Fibroblast of the aortic adventitia (primary cell): ENCODE measurements at regions not wholly inside any gene's neighbourhood (a gene's known extent, or its start where the extent isn't known, plus 50 kb on each side); places are given as distances from the start of the nearest gene placed in this dataset.

Experiments used
- DNase-seq: peaks from one replicate; pipeline ENCODE4 v3.0.0-alpha.2; 2010; ENCODE audit warnings: low read depth
- H3K4me3 ChIP-seq: 2 replicates; pipeline ENCODE4 v1.5.1; 2011; ENCODE audit warnings: low read depth, mild to moderate bottlenecking, control low read depth, low read length, moderate library complexity
- TF ChIP-seq, protein P1 (sequence below): IDR thresholded peaks from 2 replicates; pipeline ENCODE4 v1.5.1; 2011; ENCODE audit warnings: mild to moderate bottlenecking, low read length, control low read depth, inconsistent platforms; ENCODE audit not compliant: insufficient read depth

DNA sequence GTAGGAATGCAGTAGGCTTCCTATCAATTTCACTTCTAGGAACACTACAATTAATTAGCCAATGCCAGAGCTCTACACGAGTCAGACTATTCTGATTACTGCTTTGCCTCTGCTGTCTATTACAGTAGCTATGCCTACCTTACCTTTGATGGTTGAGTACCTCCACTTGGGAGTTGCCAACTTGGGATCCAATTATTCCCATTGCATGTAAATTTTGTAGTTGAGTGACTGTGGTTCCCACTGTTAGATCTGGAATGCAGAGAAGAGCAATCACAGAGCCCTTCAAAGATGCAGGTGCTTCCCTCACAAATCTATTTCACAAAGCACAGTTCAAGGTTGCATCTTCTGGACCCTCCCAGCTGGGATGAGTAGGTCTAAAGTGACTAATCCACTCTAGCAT is 62.9 kb upstream of the AASS start:
- no peak for DNase-seq
- TF ChIP-seq, protein P1, sequence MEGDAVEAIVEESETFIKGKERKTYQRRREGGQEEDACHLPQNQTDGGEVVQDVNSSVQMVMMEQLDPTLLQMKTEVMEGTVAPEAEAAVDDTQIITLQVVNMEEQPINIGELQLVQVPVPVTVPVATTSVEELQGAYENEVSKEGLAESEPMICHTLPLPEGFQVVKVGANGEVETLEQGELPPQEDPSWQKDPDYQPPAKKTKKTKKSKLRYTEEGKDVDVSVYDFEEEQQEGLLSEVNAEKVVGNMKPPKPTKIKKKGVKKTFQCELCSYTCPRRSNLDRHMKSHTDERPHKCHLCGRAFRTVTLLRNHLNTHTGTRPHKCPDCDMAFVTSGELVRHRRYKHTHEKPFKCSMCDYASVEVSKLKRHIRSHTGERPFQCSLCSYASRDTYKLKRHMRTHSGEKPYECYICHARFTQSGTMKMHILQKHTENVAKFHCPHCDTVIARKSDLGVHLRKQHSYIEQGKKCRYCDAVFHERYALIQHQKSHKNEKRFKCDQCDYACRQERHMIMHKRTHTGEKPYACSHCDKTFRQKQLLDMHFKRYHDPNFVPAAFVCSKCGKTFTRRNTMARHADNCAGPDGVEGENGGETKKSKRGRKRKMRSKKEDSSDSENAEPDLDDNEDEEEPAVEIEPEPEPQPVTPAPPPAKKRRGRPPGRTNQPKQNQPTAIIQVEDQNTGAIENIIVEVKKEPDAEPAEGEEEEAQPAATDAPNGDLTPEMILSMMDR, result no peak
- H3K4me3 ChIP-seq, result no peak overlapping the region

DNA sequence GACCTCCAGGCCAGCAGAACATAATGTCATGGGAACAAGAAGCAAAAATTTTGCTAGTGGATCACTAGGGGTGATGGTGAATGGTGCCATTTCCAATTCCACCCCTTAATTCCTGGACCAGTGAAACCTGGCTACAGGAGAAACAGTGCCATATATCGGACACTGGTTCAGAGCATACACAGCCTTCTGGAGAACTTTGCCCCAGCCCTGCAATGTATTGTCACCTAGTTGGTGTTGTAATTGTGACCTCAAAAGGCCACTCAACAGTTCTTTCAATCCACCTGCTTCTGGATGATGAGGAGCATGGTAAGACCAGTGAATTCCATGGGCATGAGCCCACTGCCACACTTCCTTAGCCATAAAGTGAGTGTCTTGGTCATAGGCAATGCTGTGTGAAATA is 59.8 kb upstream of the AASS start:
- no peak for DNase-seq
- TF ChIP-seq, protein P1, result no peak
- no peak overlapping the region for H3K4me3 ChIP-seq

DNA sequence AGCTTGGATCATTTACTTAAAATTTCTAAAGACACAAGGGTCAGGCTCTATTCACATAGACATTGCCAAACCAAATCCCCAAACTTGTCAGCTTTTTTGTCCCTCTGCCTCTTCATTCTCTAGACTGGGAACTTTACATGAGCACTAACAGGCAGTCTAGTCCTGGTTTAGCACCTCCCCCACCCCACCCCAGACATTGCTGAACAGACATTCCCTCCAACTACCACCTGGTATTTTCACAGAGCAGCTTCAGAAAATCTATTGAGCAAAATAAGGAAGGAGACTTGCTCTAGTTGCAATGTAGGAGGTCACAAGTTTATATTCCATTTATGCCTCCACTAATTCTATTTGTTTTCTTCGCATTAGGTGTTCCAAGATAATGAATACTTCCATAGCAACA is 56.8 kb upstream of the AASS start:
- no peak for DNase-seq
- TF ChIP-seq, protein P1, result no peak
- H3K4me3 ChIP-seq, result no peak overlapping the region

DNA sequence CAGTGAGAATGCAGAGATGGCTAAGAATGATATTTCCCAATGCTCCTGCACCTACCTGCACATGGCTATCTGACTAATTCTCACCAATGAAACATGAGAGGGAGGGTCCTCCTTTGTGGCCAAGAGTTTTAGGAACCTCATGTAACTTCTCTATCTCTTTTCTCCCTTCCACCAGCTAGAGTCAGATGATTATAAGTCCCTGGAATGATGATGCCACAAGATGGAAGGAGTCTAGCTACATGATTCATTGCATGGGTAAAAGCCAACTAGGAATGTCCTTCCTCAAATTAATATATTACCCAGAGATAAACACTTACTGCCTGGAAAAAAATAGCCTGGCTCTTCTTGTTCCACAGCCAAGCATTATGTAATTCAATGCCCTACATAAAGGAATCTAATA is 55.1 kb upstream of the AASS start:
- TF ChIP-seq, protein P1, result no peak
- H3K4me3 ChIP-seq, result no peak overlapping the region
- DNase-seq, result peak; percentile 43

DNA sequence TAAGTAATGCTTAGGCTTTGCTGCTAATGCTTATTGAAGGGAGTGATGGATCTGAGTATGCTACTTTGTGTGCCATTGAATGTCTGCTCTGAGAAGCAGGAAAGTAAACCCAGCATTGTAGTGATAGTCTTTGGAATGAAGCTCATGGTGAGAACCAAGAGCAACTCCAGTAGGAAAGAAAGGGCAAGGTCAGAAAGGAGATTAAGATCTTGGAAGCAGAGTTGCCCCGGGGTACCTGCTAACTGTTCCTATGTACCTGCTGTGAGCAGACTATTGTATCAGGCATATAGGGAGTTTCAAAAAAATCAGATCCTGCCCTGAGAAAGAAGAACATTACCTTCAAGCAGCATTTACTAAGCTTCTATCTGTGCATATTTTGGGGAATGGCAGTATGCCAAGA is 54.5 kb upstream of the AASS start:
- TF ChIP-seq, protein P1, result no peak
- no peak overlapping the region for H3K4me3 ChIP-seq
- DNase-seq, result no peak
